ENCODE measurements at regions not wholly inside any gene's neighbourhood (a gene's known extent, or its start where the extent isn't known, plus 50 kb on each side); places are given as distances from the start of the nearest gene placed in this dataset.

DNA sequence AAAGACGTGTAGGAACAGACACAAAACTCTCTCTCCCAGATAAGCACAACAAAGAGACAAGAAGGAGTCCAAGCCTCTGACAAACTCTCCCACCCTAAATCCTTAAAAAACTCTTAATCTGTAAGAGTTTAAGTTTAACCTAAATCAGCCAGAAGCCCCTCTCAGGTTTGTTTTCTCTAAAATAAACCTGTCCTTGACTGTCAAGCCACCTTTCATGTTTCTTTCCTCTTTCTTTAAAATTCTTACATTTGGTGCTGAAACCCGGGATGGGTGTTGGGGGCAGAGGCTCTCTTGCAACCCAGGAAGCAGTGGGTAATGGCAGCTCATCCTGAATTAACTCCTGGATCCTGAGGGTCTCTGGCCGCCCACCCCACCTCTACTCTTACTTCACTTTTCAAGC, 107.8 kb upstream of the TENT5D start:
- no peak for DNase-seq (ENCODE audit: low spot score)
- Histone ChIP-seq H3K27me3 (replicated peaks; ENCODE audit: insufficient read depth) (no peaks in the 10 kb centered on the region), H3K4me1 (replicated peaks) (no peaks in the 10 kb centered on the region), H3K27ac (no peak overlapping the region), H3K4me3 (no peak overlapping the region), H3K9me3 (no peaks in the 10 kb centered on the region), H3K36me3 (no peaks in the 10 kb centered on the region)
- intact Hi-C loops (cut with DNase I), result no loop called here
- TF ChIP-seq POLR2AphosphoS5 (IDR thresholded peaks at IDR 0.05) (no peak), POLR2A (IDR thresholded peaks at IDR 0.05) (no peak)
- TF ChIP-seq, protein P1, sequence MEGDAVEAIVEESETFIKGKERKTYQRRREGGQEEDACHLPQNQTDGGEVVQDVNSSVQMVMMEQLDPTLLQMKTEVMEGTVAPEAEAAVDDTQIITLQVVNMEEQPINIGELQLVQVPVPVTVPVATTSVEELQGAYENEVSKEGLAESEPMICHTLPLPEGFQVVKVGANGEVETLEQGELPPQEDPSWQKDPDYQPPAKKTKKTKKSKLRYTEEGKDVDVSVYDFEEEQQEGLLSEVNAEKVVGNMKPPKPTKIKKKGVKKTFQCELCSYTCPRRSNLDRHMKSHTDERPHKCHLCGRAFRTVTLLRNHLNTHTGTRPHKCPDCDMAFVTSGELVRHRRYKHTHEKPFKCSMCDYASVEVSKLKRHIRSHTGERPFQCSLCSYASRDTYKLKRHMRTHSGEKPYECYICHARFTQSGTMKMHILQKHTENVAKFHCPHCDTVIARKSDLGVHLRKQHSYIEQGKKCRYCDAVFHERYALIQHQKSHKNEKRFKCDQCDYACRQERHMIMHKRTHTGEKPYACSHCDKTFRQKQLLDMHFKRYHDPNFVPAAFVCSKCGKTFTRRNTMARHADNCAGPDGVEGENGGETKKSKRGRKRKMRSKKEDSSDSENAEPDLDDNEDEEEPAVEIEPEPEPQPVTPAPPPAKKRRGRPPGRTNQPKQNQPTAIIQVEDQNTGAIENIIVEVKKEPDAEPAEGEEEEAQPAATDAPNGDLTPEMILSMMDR (IDR thresholded peaks at IDR 0.05), result no peak
- WGBS, result 59% methylated on average over 3 of the region's 3 CpGs

DNA sequence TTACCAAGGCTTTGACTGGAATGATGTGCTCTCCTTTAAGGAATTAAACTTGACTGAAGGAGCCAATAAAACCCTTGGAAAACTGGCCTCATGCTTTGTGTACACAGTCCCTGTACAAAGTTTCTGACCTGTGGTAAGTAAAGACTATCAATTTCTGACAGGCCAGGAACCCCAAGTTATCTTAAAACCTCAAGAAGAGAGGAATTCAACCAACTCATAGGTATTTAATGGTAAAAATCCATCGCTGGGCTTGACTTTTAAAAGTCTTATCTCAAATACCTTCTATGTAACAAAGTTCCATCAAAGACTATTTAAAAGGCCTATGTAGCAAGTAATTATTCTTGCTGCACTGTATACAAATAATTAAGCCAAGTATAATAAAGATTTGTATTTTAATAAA, 103.7 kb upstream of the TENT5D start:
- WGBS, result 22% methylated on average over 1 of the region's 1 CpG

DNA sequence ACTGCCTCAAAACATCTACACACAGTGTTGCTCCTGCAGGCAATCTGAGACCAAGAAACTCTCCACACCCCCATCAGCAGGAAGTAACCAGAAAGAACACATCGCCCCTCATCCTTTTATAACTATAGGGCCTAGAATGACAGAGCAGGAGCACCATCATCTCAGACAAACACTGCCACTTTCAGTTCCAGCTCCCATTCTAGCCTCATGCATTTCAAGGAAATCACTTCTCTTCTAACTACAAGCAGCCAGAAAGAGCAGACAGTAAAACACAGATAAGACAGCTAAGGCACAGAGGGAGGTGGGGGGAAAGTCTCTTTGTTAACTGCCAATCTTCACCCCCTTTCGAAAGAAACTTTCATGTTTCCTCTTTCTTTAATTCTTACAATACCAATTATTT, 102.6 kb upstream of the TENT5D start:
- TF ChIP-seq POLR2A (IDR thresholded peaks at IDR 0.05) (no peak), POLR2AphosphoS5 (IDR thresholded peaks at IDR 0.05) (no peak)
- TF ChIP-seq, protein P1 (IDR thresholded peaks at IDR 0.05), result no peak
- H3K27ac ChIP-seq, result no peak overlapping the region
- H3K4me3 ChIP-seq, result no peak overlapping the region
- intact Hi-C loops (cut with DNase I), result no loop called here
- DNase-seq (ENCODE audit: low spot score), result no peak
- H3K36me3 ChIP-seq, result no peaks in the 10 kb centered on the region
- no peaks in the 10 kb centered on the region for H3K9me3 ChIP-seq
- H3K4me1 ChIP-seq (replicated peaks), result no peaks in the 10 kb centered on the region
- 92% methylated on average over 2 of the region's 2 CpGs for WGBS
- no peaks in the 10 kb centered on the region for H3K27me3 ChIP-seq (replicated peaks; ENCODE audit: insufficient read depth)

More for the DNA sequence above, 103.7 kb upstream of the TENT5D start:
- intact Hi-C loops (cut with DNase I), result no loop called here
- Histone ChIP-seq H3K4me1 (replicated peaks) (no peaks in the 10 kb centered on the region), H3K36me3 (no peaks in the 10 kb centered on the region), H3K4me3 (no peak overlapping the region), H3K27me3 (replicated peaks; ENCODE audit: insufficient read depth) (no peaks in the 10 kb centered on the region), H3K9me3 (no peaks in the 10 kb centered on the region), H3K27ac (no peak overlapping the region)
- no peak for DNase-seq (ENCODE audit: low spot score)
- TF ChIP-seq, protein P1 (IDR thresholded peaks at IDR 0.05), result no peak
- no peak for TF ChIP-seq POLR2A (IDR thresholded peaks at IDR 0.05)

DNA sequence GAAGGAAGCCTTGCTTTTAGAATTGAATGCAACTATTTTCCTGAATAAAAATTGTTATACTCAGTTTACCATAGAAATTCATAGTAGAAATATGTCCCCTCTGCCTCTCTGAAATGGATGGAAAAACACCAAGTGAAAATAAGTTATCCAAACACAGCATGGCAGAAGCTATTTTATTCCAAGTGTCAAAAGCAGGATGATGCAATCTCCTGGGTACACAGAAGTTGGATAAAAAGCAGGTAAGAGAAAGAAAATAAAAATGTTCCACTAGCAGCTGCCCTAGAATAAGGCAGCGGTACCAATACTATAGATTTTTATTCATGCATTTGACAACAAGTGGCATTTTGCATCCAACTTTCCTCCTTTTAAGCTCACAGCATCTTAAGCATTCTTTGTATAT, 89.0 kb upstream of the TENT5D start:
- DNase-seq (ENCODE audit: low spot score), result no peak

DNA sequence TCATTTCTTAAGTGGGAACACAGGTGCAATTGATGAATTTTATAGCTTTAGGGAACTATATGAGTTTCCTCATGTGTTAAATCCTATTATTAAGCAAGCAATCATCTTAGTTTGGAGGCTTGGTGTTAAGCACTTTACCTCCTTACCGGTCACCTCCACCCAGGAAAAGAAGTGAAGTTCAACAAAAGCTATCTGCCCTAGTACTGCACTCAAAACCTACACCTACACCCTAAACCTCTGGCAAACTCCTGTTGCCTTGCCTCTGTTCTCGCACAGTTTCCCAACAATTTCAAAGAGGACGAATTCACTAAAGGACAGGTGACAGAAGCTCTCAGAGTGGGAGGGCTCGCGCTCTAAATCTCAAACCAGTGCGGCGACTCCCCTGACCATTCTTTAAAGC, 85.7 kb upstream of the TENT5D start:
- WGBS, result 38% methylated on average over 7 of the region's 7 CpGs
- no peaks in the 10 kb centered on the region for H3K4me1 ChIP-seq (replicated peaks)
- TF ChIP-seq POLR2A (IDR thresholded peaks at IDR 0.05) (no peak), POLR2AphosphoS5 (IDR thresholded peaks at IDR 0.05) (no peak)
- TF ChIP-seq, protein P1 (IDR thresholded peaks at IDR 0.05), result no peak
- H3K27me3 ChIP-seq (replicated peaks; ENCODE audit: insufficient read depth), result no peaks in the 10 kb centered on the region
- peak overlapping the region in 1 of 2 donors; percentile 5 for H3K27ac ChIP-seq
- intact Hi-C loops (cut with DNase I), result no loop called here
- no peaks in the 10 kb centered on the region for H3K9me3 ChIP-seq
- DNase-seq (ENCODE audit: low spot score), result no peak
- peak overlapping the region; percentile 26 to 33 for H3K4me3 ChIP-seq
- H3K36me3 ChIP-seq, result no peaks in the 10 kb centered on the region

More for the DNA sequence above, 89.0 kb upstream of the TENT5D start:
- H3K4me3 ChIP-seq, result no peak overlapping the region
- H3K9me3 ChIP-seq, result no peaks in the 10 kb centered on the region
- TF ChIP-seq POLR2A (IDR thresholded peaks at IDR 0.05) (no peak), POLR2AphosphoS5 (IDR thresholded peaks at IDR 0.05) (no peak)
- TF ChIP-seq, protein P1 (IDR thresholded peaks at IDR 0.05), result no peak
- H3K4me1 ChIP-seq (replicated peaks), result no peaks in the 10 kb centered on the region
- WGBS, result 42% methylated on average over 1 of the region's 1 CpG
- no peak overlapping the region for H3K27ac ChIP-seq
- intact Hi-C loops (cut with DNase I), result no loop called here
- H3K27me3 ChIP-seq (replicated peaks; ENCODE audit: insufficient read depth), result no peaks in the 10 kb centered on the region
- H3K36me3 ChIP-seq, result no peaks in the 10 kb centered on the region
